Tibial nerve (tissue), 4 donors: ENCODE measurements at regions not wholly inside any gene's neighbourhood (a gene's known extent, or its start where the extent isn't known, plus 50 kb on each side); places are given as distances from the start of the nearest gene placed in this dataset.
"Not testable (repeated sequence)": the region's sequence is repeated elsewhere in the genome, so short reads cannot be mapped to it uniquely, and the experiment has no call there.

Experiments
- DNase-seq, 2 donors: peaks; one replicate each; pipeline ENCODE4 v3.0.0-alpha.2; 2019; ENCODE audit warnings: low spot score in 2 of 2
- H3K27ac ChIP-seq, 4 donors: fragments of 200-600 bp; sonication (generic) in 3 of 4; one replicate each; pipeline ENCODE4 v1.5.1; 2017 to 2019; ENCODE audit warnings: mild to moderate bottlenecking in 1 of 4
- H3K27me3 ChIP-seq, 2 donors: fragments of 200-600 bp; sonication (generic) in 1 of 2; one replicate each; pipeline versions ENCODE4 v1.5.1 to v1.6.0; 2017 to 2019
- H3K36me3 ChIP-seq, 3 donors: fragments of 200-600 bp; sonication (generic); one replicate each; pipeline ENCODE4 v1.5.1; 2018 to 2019
- H3K4me1 ChIP-seq, 4 donors: fragments of 200-600 bp; sonication (generic) in 3 of 4; one replicate each; pipeline ENCODE4 v1.5.1; 2017 to 2019
- H3K4me3 ChIP-seq, 4 donors: fragments of 200-600 bp; sonication (generic) in 3 of 4; one replicate each; pipeline ENCODE4 v1.5.1; 2017 to 2019; ENCODE audit warnings: mild to moderate bottlenecking in 1 of 4, moderate library complexity in 1 of 4
- H3K9me3 ChIP-seq, 4 donors: fragments of 200-600 bp; sonication (generic) in 3 of 4; one replicate each; pipeline ENCODE4 v1.5.1; 2017 to 2019
- WGBS, 2 donors: methylation state at CpG; one replicate each; pipeline ENCODE4 v1.1.5; 2018; 5-methylcytosine and 5-hydroxymethylcytosine counted together

- not testable (repeated sequence) for H3K4me1 ChIP-seq, DNase-seq, H3K9me3 ChIP-seq, H3K27me3 ChIP-seq, H3K27ac ChIP-seq, H3K4me3 ChIP-seq, H3K36me3 ChIP-seq
- 55 to 64% methylated on average over 4 of the region's 4 CpGs for WGBS, 2 donors
Observed at GRCh38 chr20:30641522-30641921, 615.9 kb upstream of the DEFB115 start.

DNA sequence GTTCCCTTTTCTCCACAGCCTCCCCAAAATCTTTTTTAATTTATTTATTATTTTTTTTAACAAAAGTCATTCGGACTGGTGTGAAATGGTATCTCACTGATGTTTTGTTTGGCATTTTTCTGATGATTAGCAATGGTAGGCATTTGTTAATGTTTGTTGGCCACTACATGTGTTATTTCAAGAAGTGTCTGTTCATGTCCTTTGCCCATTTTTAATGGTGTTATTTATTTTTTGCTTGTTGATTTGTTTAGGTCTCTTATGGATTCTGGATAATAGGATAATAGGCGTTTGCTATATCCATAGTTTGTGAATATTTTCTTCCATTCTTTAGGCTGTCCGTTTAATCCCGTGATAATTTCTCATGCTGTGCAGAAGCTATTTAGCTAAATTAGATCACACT is 596.5 kb upstream of the DEFB115 start:
- H3K4me3 ChIP-seq, H3K27me3 ChIP-seq, H3K4me1 ChIP-seq, H3K9me3 ChIP-seq, DNase-seq, H3K27ac ChIP-seq, H3K36me3 ChIP-seq: not testable (repeated sequence)
- 83 to 92% methylated on average over 4 of the region's 4 CpGs for WGBS, 2 donors

GRCh38 chr20:30668418-30668817 is 589.0 kb upstream of the DEFB115 start:
- not testable (repeated sequence) for H3K36me3 ChIP-seq, DNase-seq, H3K4me3 ChIP-seq, H3K4me1 ChIP-seq, H3K27ac ChIP-seq, H3K9me3 ChIP-seq, H3K27me3 ChIP-seq
- 41 to 60% methylated on average over 2 of the region's 2 CpGs for WGBS, 2 donors

- not testable (repeated sequence) for H3K4me3 ChIP-seq, H3K27ac ChIP-seq, DNase-seq, H3K4me1 ChIP-seq, H3K27me3 ChIP-seq, H3K9me3 ChIP-seq, H3K36me3 ChIP-seq
Observed at GRCh38 chr20:30669330-30670029, 588.0 kb upstream of the DEFB115 start.

DNA sequence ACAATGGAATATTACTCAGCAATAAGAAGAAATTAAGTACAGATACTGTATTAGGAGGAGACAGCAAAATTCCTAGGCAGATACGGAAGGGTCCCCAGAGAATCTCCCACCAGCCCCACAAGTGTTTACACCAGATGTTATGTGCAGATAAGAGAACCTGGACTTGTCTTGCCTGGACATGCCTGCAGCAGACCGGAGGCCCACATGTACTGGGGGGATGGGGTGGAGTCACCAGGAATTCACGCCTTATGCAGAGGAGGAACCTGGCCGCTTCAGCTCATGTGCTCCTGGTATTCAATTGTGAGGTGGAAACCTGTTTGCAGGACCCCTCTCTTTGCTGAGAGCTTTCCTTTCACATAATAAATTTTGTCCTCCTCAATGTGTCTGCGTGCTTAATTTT is 586.3 kb upstream of the DEFB115 start:
- not testable (repeated sequence) for H3K4me3 ChIP-seq, H3K36me3 ChIP-seq, H3K27ac ChIP-seq, H3K9me3 ChIP-seq, DNase-seq, H3K4me1 ChIP-seq, H3K27me3 ChIP-seq
- 73 to 79% methylated on average over 5 of the region's 5 CpGs for WGBS, 2 donors

DNA sequence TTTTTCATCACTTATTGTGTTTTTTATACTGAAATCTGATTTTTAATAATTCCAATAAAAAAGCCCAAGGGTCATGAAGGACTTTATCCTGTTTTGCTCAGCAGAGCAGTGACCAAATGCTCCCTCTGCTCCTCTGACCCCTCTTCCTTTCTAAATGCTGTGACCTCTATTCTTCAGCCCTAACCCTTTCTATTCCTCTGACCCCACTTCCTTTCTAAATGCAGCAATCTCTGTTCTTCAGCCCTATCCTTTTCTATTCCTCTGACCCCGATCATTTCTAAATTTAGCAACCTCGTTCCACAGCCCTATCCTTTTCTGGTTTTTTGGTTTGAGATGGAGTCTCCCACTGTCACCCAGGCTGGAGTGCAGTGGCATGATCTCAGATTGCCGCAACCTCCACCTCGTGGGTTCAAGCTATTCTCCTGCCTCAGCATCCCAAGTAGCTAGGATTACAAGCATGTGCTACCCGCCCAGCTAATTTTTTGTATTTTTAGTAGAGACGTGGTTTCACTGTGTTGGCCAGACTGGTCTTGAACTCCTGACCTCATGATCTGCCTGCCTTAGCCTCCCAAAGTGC is 581.4 kb upstream of the DEFB115 start:
- WGBS, 2 donors, result 70 to 77% methylated on average over 6 of the region's 6 CpGs
- H3K27me3 ChIP-seq, H3K36me3 ChIP-seq, H3K27ac ChIP-seq, DNase-seq, H3K9me3 ChIP-seq, H3K4me1 ChIP-seq, H3K4me3 ChIP-seq: not testable (repeated sequence)

DNA sequence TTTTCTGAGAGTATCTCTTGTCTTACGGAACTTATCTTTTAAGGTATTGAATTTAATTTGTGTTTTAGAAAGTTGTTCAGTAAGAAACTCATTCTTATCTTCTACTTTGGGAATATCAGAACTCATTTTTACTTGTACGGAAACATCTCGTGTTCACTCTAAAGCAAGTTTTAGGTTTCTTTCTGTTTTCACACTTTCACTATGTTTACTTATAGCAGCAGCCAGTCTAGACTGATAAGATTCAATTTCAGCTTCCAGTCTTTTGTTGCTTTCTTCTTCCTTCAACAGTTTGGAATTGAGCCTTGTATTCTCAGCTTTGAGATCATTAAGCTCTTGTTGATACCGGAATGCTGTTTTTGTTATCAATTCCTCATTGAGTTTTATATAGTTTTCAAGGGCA is 575.2 kb upstream of the DEFB115 start:
- not testable (repeated sequence) for H3K27ac ChIP-seq, H3K4me1 ChIP-seq
- 90 to 94% methylated on average over 4 of the region's 4 CpGs for WGBS, 2 donors

GRCh38 chr20:30712861-30713260 is 544.6 kb upstream of the DEFB115 start:
- H3K36me3 ChIP-seq, H3K27me3 ChIP-seq, H3K9me3 ChIP-seq, H3K27ac ChIP-seq, H3K4me3 ChIP-seq, DNase-seq, H3K4me1 ChIP-seq: not testable (repeated sequence)
- 88 to 89% methylated on average over 3 of the region's 3 CpGs for WGBS, 2 donors

More for the DNA sequence above, 575.2 kb upstream of the DEFB115 start:
- DNase-seq, H3K9me3 ChIP-seq, H3K4me3 ChIP-seq, H3K36me3 ChIP-seq, H3K27me3 ChIP-seq: not testable (repeated sequence)

GRCh38 chr20:30719415-30720199 is 537.9 kb upstream of the DEFB115 start:
- H3K4me1 ChIP-seq, result not testable (repeated sequence)
- WGBS, 2 donors, result 68 to 71% methylated on average over 6 of the region's 6 CpGs

DNA sequence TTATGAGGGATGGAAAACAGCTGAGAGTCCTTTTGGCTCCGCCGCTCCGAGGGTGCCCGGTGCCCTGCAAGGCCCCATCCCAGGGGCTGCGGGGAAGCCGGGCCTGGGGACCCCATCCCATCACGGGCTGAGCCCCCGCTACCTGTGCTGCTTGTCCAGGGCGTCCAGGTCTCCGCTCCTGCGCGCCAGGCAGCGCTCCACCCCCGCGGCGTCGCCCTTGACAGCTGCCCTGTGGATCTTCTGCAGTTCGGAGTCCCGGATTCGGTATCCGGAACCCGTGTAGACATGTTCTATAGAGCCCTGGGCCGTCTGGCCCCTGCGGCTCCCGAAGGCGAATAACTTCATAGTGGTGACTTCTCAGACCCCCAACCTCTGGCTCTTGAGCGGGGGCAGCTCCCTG is 534.0 kb upstream of the DEFB115 start:
- H3K4me3 ChIP-seq, result peak overlapping the region in 1 of 4 donors; percentile 42
- not testable (repeated sequence) for H3K36me3 ChIP-seq, H3K27ac ChIP-seq, H3K27me3 ChIP-seq, DNase-seq, H3K4me1 ChIP-seq, H3K9me3 ChIP-seq
- 11 to 43% methylated on average over 24 to 27 of the region's 27 CpGs for WGBS, 2 donors

More at GRCh38 chr20:30719415-30720199, 537.9 kb upstream of the DEFB115 start:
- not testable (repeated sequence) for H3K36me3 ChIP-seq, H3K27me3 ChIP-seq, H3K4me3 ChIP-seq, DNase-seq, H3K9me3 ChIP-seq, H3K27ac ChIP-seq

DNA sequence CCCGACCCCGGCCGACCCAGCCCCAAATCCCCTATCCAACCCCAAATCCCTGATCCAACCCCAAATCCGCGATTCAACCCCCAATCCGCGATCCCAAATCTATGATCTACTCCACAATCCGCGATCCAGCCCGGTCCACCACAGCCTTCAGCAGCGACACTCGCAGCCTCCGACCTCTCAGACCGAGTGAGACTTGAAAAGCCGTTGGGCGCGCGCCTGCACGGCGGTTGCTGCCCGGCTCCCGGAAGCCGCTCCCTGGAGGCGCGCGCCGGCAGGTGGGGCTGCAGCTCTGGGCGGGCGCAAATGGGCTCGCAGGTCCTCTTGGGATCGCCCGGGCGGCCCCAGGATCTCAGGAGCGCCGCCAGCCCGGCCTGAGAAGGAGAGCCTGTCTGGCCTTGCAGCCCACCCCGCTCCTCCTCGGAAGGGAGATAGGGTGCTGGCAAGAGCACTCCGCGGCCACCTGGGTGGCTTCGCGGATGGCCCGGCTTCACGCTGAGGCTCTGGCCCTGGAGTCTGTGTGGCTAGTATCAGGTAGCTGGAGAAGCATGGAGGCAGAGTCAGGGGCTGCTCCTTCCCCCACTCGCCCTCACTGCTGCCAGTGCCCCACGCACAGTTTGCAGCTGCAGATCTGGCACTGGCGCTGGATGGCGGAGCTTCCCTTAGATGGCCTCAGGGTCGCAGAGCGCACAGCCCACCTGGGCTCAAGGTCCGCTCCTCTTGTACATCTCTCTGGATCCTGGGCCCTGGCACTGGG is 533.4 kb upstream of the DEFB115 start:
- not testable (repeated sequence) for H3K27ac ChIP-seq, DNase-seq, H3K4me1 ChIP-seq, H3K27me3 ChIP-seq, H3K36me3 ChIP-seq, H3K9me3 ChIP-seq
- WGBS, 2 donors, result 12 to 57% methylated on average over 33 to 47 of the region's 51 CpGs
- H3K4me3 ChIP-seq, result peak overlapping the region in 2 of 4 donors; percentile 9 to 42

- not testable (repeated sequence) for H3K27me3 ChIP-seq, H3K36me3 ChIP-seq, DNase-seq, H3K4me1 ChIP-seq, H3K4me3 ChIP-seq, H3K9me3 ChIP-seq, H3K27ac ChIP-seq
- 41 to 82% methylated on average over 14 to 24 of the region's 24 CpGs for WGBS, 2 donors
Observed at GRCh38 chr20:30724688-30725074, 532.8 kb upstream of the DEFB115 start.

- H3K36me3 ChIP-seq, H3K27me3 ChIP-seq, H3K27ac ChIP-seq, H3K4me3 ChIP-seq, H3K9me3 ChIP-seq, DNase-seq, H3K4me1 ChIP-seq: not testable (repeated sequence)
- 86 to 88% methylated on average over 6 to 19 of the region's 19 CpGs for WGBS, 2 donors
Observed at GRCh38 chr20:30725188-30725587, 532.3 kb upstream of the DEFB115 start.
